Non-pigmented ciliary epithelial cell (primary cell): ENCODE measurements at regions not wholly inside any gene's neighbourhood (a gene's known extent, or its start where the extent isn't known, plus 50 kb on each side); places are given as distances from the start of the nearest gene placed in this dataset.
"Not testable (repeated sequence)": the region's sequence is repeated elsewhere in the genome, so short reads cannot be mapped to it uniquely, and the experiment has no call there.

ENCODE experiments used
- DNase-seq: peaks from one replicate; pipeline ENCODE4 v3.0.0-alpha.2; 2010; ENCODE audit warnings: low read depth

DNA sequence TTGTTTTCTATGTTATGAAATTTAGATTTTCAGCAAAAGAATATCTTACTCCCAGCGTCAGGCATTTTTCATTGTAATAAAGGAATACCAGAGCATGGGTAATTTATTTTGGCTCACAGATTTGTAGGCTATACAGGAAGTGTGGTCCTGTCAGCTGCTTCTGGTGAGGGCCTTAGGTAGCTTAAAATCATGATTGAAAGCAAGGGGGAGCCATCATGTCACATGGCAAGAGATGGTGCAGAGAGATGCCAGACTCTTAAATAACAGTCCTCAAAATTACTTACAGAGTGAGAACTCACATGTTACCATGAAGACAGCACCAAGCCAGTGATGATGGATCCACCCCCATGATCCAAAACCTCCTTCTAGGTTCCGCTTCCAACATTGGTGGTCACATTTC, 825.0 kb upstream of the CHORDC1 start:
- no peak for DNase-seq

DNA sequence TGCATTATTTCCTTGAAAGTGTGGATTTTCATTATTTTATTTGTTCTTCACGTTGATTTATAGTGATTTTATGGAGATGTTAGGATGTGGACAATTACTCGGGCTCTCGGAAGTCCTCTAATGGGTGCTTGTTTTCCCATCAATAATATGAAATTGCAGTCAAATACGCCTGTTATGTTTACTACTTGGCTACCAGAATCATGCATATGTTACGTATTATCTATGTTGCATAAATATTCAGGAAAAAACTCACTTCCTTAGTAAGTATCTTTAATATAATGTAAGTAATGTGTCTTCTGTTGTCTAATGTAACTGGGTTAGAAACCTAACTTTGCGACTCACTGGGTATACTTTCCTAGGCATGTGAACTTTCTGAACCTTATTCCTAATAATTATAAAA, 823.4 kb upstream of the CHORDC1 start:
- DNase-seq: no peak

DNA sequence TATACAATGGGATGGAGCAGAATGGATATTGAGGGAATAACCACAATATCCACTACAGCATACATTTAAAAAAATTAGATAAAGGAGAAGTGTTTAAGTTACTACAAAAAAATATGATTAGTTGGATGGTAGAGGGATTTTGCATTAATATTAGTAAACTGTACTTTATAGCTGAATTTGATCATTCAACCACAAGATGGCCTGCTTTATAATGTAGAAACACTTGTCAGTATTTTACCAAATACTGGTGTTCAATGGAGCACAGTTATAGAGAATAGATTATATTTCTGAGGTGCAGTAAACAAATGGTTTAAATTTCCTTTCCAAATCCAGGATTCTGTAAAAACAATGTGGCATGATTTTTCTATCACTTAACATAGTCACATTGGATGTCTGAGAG, 818.8 kb upstream of the CHORDC1 start:
- no peak for DNase-seq

DNA sequence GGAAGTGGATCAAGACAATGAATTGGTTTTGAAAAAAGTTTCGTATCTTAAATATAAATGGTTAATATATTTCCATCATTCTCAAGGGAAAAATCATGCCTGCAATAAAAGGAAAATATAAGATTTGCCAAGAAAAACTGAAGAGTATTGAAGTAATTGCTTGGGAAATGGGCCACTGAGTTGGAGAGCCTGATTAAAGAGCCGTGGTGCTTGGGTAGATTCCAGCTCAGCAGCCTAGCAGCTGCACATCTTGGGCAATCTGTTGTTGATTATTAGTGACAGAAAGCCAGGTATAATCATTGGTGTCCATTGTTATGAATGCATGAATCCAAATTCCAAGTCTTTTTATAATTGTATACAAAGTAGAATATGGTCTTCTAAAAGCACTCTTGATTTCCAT, 800.9 kb upstream of the CHORDC1 start:
- DNase-seq: no peak

GRCh38 chr11:91011503-91011902, 788.7 kb upstream of the CHORDC1 start:
- DNase-seq: no peak

DNA sequence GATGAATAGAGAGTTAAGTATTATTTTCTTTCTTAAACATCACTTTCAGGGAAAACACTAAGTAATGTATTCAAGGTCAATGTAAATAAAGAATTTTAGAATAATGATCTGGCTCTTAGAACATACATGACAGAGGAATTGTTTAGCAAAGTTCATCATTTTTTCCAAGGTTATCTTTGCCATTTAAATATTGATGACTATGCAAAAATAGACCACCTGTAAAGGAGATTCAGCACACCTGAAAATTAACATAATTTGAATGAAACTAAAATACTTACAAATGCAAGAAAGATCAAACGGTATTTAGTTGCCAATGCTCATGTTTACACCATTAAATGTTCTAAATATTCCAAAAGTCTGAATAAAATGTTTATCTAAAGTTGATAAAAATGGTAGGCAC, 782.6 kb upstream of the CHORDC1 start:
- DNase-seq: no peak

GRCh38 chr11:90997241-90997640, 774.4 kb upstream of the CHORDC1 start:
- no peak for DNase-seq

DNA sequence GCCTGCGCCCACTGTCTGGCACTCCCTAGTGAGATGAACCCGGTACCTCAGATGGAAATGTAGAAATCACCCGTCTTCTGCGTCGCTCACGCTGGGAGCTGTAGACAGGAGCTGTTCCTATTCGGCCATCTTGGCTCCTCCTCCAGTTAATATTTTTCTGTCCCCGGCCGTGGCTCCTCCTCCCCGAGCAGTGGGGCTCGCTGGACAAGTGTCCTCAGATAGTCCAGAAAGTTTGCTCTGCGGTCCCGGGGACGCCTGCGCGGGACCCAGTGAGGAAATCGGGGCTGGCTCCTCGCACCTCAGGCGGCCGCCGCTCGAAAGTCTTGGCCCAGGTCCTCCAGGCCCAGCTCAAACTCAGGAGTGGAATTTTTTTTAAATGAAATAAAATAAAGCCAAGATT, 749.3 kb upstream of the CHORDC1 start:
- not testable (repeated sequence) for DNase-seq

DNA sequence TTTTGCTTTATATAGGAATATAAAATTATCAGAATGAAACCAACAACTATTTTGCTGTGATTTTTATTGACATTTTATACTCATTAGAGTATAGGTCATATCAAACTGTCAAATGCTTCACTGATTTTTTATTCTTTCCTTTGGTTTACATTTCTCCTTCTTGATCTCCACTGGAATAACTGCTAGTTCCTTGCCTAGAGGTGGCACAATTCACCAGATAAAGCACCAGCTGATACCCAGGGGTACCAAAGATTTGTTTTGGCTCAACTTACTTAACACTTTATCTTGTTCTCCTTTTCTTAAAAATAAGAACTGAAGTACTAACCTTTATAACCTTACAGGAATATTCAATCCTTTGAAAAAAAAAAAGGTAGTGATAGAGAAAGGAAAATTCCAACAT, 725.1 kb upstream of the CHORDC1 start:
- no peak for DNase-seq

- DNase-seq: no peak
Observed at GRCh38 chr11:90930252-90930651, 707.4 kb upstream of the CHORDC1 start.

GRCh38 chr11:90919332-90919731, 696.5 kb upstream of the CHORDC1 start:
- DNase-seq: no peak

DNA sequence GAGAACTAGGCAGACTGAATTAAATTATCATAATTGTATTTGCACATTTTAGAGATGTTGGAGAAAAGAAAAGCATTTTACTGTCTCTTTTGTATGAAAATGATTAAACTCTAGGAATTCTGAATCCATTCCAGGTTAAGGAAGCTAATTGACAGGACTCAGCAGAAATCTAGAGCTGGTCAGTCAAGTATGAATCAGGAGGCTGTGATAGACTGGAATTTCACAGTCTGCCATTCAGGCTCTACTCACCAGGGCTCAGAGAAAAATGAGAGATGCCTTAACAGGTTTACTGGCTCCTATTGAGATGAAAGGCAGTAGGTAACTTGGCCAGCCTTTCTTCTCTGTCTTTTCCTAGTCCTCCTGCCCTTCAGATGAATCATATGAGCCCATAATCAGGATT, 693.9 kb upstream of the CHORDC1 start:
- no peak for DNase-seq

DNA sequence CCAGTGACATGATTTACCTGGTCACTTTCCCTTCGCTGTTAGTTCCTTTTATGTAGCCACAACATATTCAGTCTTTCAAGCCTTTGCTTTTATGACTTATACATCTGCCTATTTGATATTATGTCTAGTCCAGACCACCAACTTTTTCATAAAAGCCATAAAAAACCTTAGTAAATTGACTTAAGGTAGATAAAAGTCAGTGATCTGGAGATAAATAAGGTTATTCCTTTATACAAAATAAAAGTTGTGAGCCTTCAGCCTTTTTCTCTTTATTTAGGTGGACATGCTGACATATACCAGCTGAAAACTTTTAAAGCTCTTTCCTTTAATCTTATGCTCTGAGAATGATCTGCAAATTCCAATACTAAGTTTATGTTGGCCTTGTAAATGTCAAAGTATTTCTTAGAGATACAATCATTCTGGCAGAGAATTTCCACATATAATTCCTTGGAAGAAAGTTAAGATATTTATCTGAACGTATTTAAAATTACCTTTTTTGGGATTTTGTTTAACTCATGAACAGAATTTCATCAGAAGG, 690.4 kb upstream of the CHORDC1 start:
- no peak for DNase-seq

DNA sequence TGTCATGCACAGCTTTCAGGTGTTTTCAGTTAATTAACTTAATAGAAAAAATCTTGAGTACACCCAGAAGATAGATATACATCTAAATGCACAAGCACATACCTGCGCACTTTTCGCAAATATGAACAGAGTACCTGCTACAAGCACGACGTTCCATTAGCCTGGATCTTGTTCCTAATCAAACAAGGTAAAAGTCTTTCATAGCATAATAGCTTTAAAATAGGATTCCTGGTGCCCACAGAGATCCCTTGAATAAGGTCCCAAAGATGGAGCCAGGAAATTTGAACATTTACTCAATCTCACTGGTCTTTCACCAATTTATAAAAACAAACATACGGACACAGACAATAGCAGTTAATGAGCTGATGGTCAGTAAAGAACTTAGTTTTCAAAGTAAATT, 689.8 kb upstream of the CHORDC1 start:
- DNase-seq: no peak

DNA sequence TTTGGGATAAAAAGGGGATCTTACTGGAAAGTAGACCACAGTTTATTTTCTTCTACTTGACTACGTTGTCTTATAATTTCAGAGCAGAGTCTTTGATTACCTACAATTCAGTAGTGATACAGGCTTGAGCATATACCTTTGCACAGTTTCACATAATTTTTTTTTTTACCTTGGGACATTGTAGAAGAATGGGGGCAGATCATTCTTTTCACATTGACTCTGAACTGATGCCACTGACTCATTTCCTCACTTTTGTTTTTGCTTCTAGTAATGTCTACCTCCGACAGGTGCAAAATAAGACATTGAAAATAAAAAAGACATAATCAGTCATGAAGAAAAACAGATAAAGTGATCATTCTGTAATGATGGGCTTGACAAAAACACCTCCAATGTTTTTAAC, 688.3 kb upstream of the CHORDC1 start:
- no peak for DNase-seq

DNA sequence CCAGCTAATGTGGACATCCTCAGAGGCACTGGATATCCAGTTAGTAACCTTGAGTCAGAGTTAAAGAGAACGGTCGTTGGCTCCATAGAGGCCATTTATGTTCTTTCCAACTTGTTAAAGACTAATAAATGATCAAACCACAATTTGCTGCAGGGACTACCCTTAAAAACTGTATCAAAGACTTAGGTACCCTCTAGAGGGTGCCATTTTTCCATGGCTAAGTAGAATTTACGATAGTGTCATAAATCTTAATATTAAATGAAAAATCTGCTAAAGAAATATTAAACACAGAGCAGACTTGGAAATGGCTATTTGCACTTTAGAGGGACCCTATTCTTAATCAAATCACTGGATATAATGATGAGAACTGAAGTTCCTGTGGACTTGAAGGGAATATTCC, 685.2 kb upstream of the CHORDC1 start:
- no peak for DNase-seq

DNA sequence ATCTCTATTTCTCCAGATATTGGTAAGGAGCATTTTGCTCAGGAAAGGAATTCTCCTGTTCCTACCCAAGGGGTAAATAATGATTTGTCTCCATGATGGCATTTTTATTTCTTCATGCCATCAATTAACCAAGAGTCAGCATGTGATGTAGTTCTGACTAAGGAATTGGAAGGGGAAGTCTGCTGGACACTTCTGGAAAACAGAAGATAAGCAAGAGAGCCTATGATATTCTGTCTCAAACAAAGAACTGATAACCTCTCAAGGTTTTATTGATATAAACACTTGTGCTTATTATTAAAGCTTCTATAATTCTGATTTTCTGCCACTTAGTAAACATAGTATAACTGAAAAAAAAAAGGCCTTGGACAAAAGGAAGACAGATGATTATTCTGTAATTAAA, 673.0 kb upstream of the CHORDC1 start:
- no peak for DNase-seq

- DNase-seq: no peak
Observed at GRCh38 chr11:90890347-90890746, 667.5 kb upstream of the CHORDC1 start.

- no peak for DNase-seq
Observed at GRCh38 chr11:90884181-90884580, 661.3 kb upstream of the CHORDC1 start.

DNA sequence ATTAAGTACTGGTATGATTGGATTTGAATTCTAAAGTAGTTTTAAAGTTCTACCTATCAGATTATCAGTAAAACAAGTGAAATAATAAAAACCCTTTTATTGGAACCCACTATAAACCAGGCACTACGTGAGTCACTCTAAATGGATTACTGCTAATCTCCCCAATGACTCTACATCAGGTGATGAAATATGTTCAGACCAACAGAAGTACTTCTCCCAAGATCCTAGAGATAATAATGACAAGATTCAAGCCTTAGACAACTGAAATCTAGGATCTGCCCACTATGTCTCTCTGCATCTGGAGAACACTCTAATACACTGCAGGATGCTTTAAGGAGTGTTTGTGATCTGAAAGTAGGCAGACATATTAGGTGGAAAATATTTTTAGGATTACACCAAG, 652.1 kb upstream of the CHORDC1 start:
- no peak for DNase-seq

GRCh38 chr11:90874281-90874680, 651.4 kb upstream of the CHORDC1 start:
- DNase-seq: no peak

DNA sequence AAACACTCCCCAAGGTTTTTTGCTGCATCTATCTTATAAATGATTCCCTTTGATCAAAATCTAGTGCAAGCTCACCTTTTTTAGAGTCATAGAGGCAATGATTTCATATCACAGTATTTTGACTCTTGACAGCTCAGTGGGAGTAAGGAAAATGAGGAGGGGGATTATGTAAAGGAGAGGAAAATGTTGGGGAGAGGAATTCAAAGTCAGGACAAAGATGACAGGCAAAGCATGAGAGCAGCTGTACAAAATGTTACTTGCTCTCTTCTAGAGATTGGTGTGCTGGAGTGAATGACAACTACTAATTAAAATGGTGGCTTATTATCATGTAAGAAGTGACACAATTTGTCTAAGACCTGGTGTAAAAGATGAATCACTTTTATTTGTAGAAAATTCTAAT, 644.6 kb upstream of the CHORDC1 start:
- no peak for DNase-seq

DNA sequence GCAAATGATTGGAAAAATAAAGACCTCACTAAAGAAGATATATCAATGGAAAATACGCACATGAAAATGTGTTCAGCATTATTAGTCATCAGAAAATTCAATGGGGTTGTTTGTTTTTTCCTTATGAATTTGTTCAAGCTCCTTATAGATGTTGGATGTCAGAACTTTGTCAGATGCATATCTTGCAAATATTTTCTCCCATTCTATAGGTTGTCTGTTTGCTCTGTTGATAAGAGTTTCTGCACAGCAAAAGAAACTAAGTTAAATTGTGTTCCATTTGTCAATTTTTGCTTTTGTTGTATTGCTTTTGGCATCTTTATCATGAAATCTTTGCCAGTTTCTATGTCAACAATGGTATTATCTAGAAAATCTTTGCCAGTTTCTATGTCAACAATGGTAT, 633.9 kb upstream of the CHORDC1 start:
- no peak for DNase-seq

GRCh38 chr11:90855531-90855930, 632.7 kb upstream of the CHORDC1 start:
- no peak for DNase-seq

DNA sequence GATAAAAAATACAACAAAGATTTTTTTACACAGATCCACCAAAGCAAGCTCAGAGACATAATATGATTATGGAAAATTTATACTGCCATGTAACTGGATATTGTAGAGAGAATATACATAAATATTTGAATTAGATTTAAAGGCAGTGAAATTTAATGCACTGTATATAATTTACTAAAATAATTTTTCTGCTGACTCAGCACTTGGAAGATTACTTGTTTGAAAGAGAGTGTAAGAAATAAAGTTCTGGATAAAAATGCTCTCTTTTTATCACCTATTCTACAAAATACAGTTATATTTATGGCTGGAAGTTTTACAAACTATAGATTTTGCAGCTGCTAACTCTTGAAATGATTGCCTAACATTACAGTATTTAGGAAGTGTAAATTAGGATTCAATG, 628.3 kb upstream of the CHORDC1 start:
- DNase-seq: no peak
